ENCODE measurements at regions not wholly inside any gene's neighbourhood (a gene's known extent, or its start where the extent isn't known, plus 50 kb on each side); places are given as distances from the start of the nearest gene placed in this dataset.

DNA sequence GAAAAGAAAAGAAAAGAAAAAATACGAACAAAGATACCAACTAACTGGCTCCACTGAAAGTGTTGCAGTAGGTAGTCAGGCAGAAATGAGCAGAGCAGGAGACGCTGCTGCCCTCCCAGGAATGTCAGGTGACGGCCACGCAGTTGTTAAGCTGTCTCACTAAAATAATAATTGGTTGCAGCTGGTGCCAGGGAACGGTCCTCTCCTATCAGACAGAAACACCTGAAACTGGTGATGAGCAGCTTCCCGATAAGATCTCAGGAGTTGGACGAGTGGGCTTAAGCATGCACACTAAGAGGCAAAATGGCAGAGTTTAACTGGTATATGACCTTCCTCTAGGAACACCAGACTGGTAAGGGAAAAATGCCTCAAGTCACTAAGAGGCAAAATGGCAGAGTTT is 611.1 kb downstream of the ZEB2 start:
- no peaks in the 10 kb centered on the region for H3K23me2 ChIP-seq (ENCODE audit: insufficient read length, low read depth, low read length, poor library complexity, severe bottlenecking)
- H3K4me1 ChIP-seq (ENCODE audit: insufficient read depth, low read length): peaks cover 6% of the 10 kb centered on the region
- no peak overlapping the region for H2BK15ac ChIP-seq (ENCODE audit: low read depth, low read length)
- WGBS (ENCODE audit: extremely low coverage, insufficient read length, low lambda C conversion rate): no CpG with 5 or more reads among the region's 7 CpGs
- peaks cover 0 to 2% of the 10 kb centered on the region in 2 experiments; a peak in 1 of 5 replicates for H3K9me3 Mint-ChIP-seq
- H3K23ac ChIP-seq (ENCODE audit: insufficient read length, low read depth, low read length): no peak overlapping the region
- H3K36me3 Mint-ChIP-seq (ENCODE audit: insufficient read depth in 1 of 3, low read depth in 3 of 3): no peaks in the 10 kb centered on the region; a peak in 1 of 7 replicates
- no peak overlapping the region for H2BK120ac ChIP-seq (ENCODE audit: low read depth, low read length, poor library complexity, severe bottlenecking)
- H3K27me3 ChIP-seq (ENCODE audit: insufficient read depth, low read length): no peaks in the 10 kb centered on the region
- TF ChIP-seq, protein P1, sequence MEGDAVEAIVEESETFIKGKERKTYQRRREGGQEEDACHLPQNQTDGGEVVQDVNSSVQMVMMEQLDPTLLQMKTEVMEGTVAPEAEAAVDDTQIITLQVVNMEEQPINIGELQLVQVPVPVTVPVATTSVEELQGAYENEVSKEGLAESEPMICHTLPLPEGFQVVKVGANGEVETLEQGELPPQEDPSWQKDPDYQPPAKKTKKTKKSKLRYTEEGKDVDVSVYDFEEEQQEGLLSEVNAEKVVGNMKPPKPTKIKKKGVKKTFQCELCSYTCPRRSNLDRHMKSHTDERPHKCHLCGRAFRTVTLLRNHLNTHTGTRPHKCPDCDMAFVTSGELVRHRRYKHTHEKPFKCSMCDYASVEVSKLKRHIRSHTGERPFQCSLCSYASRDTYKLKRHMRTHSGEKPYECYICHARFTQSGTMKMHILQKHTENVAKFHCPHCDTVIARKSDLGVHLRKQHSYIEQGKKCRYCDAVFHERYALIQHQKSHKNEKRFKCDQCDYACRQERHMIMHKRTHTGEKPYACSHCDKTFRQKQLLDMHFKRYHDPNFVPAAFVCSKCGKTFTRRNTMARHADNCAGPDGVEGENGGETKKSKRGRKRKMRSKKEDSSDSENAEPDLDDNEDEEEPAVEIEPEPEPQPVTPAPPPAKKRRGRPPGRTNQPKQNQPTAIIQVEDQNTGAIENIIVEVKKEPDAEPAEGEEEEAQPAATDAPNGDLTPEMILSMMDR (conservative IDR thresholded peaks at IDR 0.05): no peak
- peaks cover 32 to 39% of the 10 kb centered on the region in 2 experiments for H3K4me1 Mint-ChIP-seq
- no peak overlapping the region for H2BK5ac ChIP-seq (ENCODE audit: insufficient read length, low read length)
- no peak overlapping the region for H4K91ac ChIP-seq (ENCODE audit: insufficient read length, low read depth, low read length)
- no peak overlapping the region for H2BK12ac ChIP-seq (ENCODE audit: insufficient read length, low read depth, low read length)
- no peak overlapping the region for H3K14ac ChIP-seq (ENCODE audit: insufficient read depth, low read length)
- H2BK20ac ChIP-seq (ENCODE audit: low read depth, low read length, poor library complexity, severe bottlenecking): no peak overlapping the region
- H3K9ac ChIP-seq (ENCODE audit: extremely low read depth, insufficient read length, low read length): no peak overlapping the region
- H4K8ac ChIP-seq (replicated peaks; ENCODE audit: insufficient read length, low read depth, low read length): no peak overlapping the region
- no peak overlapping the region for H2AFZ ChIP-seq (ENCODE audit: low read length)
- H3K27ac ChIP-seq (ENCODE audit: insufficient read length, low read depth, low read length): no peak overlapping the region
- no peaks in the 10 kb centered on the region for H3K79me2 ChIP-seq (ENCODE audit: insufficient read depth, low read length)
- no peaks in the 10 kb centered on the region for H4K20me1 ChIP-seq (ENCODE audit: control insufficient read depth, insufficient read depth, insufficient read length)
- no peak for DNase-seq
- no peak overlapping the region for H2AK5ac ChIP-seq (ENCODE audit: insufficient read length, low read length)
- H3K27me3 Mint-ChIP-seq (ENCODE audit: low read depth): peaks cover 18% of the 10 kb centered on the region
- H3T11ph ChIP-seq (ENCODE audit: low read length): no peak overlapping the region
- no peaks in the 10 kb centered on the region for H3K9me3 ChIP-seq (ENCODE audit: control insufficient read depth, low read depth, low read length)
- no peak overlapping the region for H3K4me3 Mint-ChIP-seq
- no peak overlapping the region for H3K56ac ChIP-seq (ENCODE audit: insufficient read length, low read depth, low read length)
- H3K79me1 ChIP-seq (ENCODE audit: insufficient read depth, low read depth, low read length, poor library complexity, severe bottlenecking): no peaks in the 10 kb centered on the region
- H3K27ac Mint-ChIP-seq: peak overlapping the region in 1 of 3 experiments; percentile 57; a peak in 2 of 7 replicates
- no peak overlapping the region for H3K4ac ChIP-seq (ENCODE audit: low read depth, low read length)
- no peak overlapping the region for H3K4me2 ChIP-seq (ENCODE audit: insufficient read depth, insufficient read length, low read length)
- no peak overlapping the region for H4K5ac ChIP-seq (ENCODE audit: insufficient read length, low read depth, low read length)
- no peak overlapping the region for H3K18ac ChIP-seq (ENCODE audit: insufficient read length, low read depth, low read length)

All from H9 (cell line).